Cardiac muscle cell (in vitro differentiated cells and primary cell): ENCODE measurements at regions not wholly inside any gene's neighbourhood (a gene's known extent, or its start where the extent isn't known, plus 50 kb on each side); places are given as distances from the start of the nearest gene placed in this dataset.

Source experiments
- DNase-seq, 2 donors: peaks; one replicate each; pipeline versions ENCODE4 v3.0.0 to v3.0.0-alpha.2; 2010 to 2017; ENCODE audit warnings: low read depth in 1 of 2, low spot score in 1 of 2
- H3K27ac ChIP-seq: fragments of 200-600 bp; sonication (generic); 2 replicates; pipeline ENCODE4 v1.5.1; 2016
- H3K27me3 ChIP-seq: fragments of 200-600 bp; sonication (generic); 2 replicates; pipeline ENCODE4 v1.6.0; 2016; ENCODE audit warnings: control low read depth
- H3K36me3 ChIP-seq: fragments of 200-600 bp; sonication (generic); 2 replicates; pipeline ENCODE4 v1.5.1; 2016; ENCODE audit warnings: control low read depth
- H3K4me1 ChIP-seq: fragments of 200-600 bp; sonication (generic); 2 replicates; pipeline ENCODE4 v1.8.1; 2017; ENCODE audit warnings: low read depth, mild to moderate bottlenecking, mixed run types
- H3K4me3 ChIP-seq: fragments of 200-600 bp; sonication (generic); 2 replicates; pipeline ENCODE4 v1.5.1; 2016; ENCODE audit warnings: mild to moderate bottlenecking
- H3K9me3 ChIP-seq: fragments of 200-600 bp; sonication (generic); 2 replicates; pipeline ENCODE4 v1.5.1; 2017; ENCODE audit warnings: low read depth, mild to moderate bottlenecking, control low read depth
- CTCF ChIP-seq: IDR thresholded peaks from 2 replicates; pipeline ENCODE4 v1.5.1; 2012; ENCODE audit warnings: low read depth, mild to moderate bottlenecking, low read length

- TF ChIP-seq CTCF: no peak
These were observed 232.2 kb downstream of the DLEU7 start for GRCh38 chr13:50611117-50611781.

GRCh38 chr13:50612717-50613116, 230.8 kb downstream of the DLEU7 start:
- Histone ChIP-seq H3K4me1 (peaks cover 3% of the 10 kb centered on the region), H3K9me3 (no peaks in the 10 kb centered on the region), H3K36me3 (no peaks in the 10 kb centered on the region), H3K27me3 (no peaks in the 10 kb centered on the region), H3K4me3 (no peak overlapping the region), H3K27ac (no peak overlapping the region)
- DNase-seq: peak in 1 of 2 donors; percentile 34
- no peak for TF ChIP-seq CTCF

More at GRCh38 chr13:50611117-50611781, 232.2 kb downstream of the DLEU7 start:
- no peak for DNase-seq
- Histone ChIP-seq H3K9me3 (no peaks in the 10 kb centered on the region), H3K4me1 (peaks cover 3% of the 10 kb centered on the region), H3K27me3 (no peaks in the 10 kb centered on the region), H3K27ac (no peak overlapping the region), H3K4me3 (no peak overlapping the region), H3K36me3 (no peaks in the 10 kb centered on the region)

- Histone ChIP-seq H3K27me3 (no peaks in the 10 kb centered on the region), H3K4me3 (no peak overlapping the region), H3K36me3 (no peaks in the 10 kb centered on the region), H3K9me3 (no peaks in the 10 kb centered on the region), H3K4me1 (peaks cover 3% of the 10 kb centered on the region), H3K27ac (no peak overlapping the region)
- DNase-seq: peak in 1 of 2 donors; percentile 42
- no peak for TF ChIP-seq CTCF
These were observed 230.1 kb downstream of the DLEU7 start for GRCh38 chr13:50613356-50613831.

- H3K4me1 ChIP-seq: no peaks in the 10 kb centered on the region
- H3K36me3 ChIP-seq: no peaks in the 10 kb centered on the region
- H3K27ac ChIP-seq: no peak overlapping the region
- H3K4me3 ChIP-seq: no peak overlapping the region
- DNase-seq: no peak
- TF ChIP-seq CTCF: no peak
- no peaks in the 10 kb centered on the region for H3K27me3 ChIP-seq
- no peaks in the 10 kb centered on the region for H3K9me3 ChIP-seq
These were observed 228.3 kb downstream of the DLEU7 start for GRCh38 chr13:50615234-50615633.

- no peaks in the 10 kb centered on the region for H3K27me3 ChIP-seq
- no peak for TF ChIP-seq CTCF
- no peaks in the 10 kb centered on the region for H3K4me1 ChIP-seq
- no peaks in the 10 kb centered on the region for H3K9me3 ChIP-seq
- H3K4me3 ChIP-seq: no peak overlapping the region
- H3K27ac ChIP-seq: no peak overlapping the region
- no peaks in the 10 kb centered on the region for H3K36me3 ChIP-seq
- DNase-seq: peak in 1 of 2 donors; percentile 24
These were observed 227.4 kb downstream of the DLEU7 start for GRCh38 chr13:50616101-50616500.
